HG03196 (cell line): ENCODE measurements at regions not wholly inside any gene's neighbourhood (a gene's known extent, or its start where the extent isn't known, plus 50 kb on each side); places are given as distances from the start of the nearest gene placed in this dataset.
A peak's percentile ranks its signal among the peaks of the same experiment; 100 is the strongest.

Experiments used
- ATAC-seq: cut with Tn5 transposase; IDR thresholded peaks from one replicate; pipeline ENCODE4 v1.9.1; 2021; ENCODE audit not compliant: unreplicated experiment

DNA sequence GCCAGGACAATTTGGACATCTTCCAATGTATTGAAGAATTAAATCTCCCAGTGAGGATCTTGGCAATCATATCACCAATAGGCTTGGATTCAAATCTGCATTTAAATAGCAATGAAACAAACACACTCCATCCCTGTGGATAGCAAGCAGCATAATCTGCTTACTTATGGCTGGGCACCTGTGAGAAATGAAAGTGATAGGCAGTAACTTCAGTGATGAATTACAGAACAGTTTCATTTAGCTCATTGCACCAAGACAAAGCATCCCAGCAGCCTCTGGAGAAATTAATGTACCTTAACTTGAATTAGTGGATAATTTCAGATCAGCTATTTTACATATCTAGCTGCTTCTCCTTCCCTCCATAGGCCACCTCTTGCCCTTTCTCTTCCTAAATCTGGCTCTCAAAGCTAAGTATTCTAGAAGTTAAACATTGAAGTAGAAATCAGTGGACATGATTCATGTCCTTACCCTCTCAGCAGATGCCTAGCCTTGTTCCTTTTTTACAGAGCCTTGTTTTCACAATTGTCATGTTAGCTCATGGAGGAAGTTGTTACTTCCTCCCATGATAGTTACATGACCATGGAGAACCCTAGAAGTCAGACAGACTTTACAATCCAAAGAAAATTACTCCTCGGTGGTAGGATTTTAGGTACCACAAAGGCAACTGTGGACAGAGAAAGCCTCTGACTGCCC is 88.5 kb upstream of the TACR1 start:
- peak; percentile 71 for ATAC-seq

DNA sequence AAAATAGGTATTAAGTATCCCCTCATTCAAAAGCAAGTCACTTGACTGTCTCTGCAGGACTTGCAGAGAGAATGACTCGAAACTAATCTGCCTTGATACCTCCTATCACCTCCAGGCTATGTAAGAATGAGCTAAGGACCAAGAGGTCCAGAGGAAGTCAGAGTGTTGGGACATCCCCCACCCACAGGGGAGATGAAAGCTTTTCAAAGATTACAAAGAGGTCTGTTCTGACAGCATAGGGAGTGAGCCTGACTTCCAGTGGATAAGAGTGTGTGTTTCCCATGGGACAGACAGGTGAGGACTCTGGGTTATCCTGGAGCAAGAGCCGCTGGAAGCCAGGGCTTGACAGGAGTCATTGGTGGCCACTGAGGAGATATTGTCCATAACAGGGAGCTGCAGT is 85.0 kb upstream of the TACR1 start:
- no peak for ATAC-seq

DNA sequence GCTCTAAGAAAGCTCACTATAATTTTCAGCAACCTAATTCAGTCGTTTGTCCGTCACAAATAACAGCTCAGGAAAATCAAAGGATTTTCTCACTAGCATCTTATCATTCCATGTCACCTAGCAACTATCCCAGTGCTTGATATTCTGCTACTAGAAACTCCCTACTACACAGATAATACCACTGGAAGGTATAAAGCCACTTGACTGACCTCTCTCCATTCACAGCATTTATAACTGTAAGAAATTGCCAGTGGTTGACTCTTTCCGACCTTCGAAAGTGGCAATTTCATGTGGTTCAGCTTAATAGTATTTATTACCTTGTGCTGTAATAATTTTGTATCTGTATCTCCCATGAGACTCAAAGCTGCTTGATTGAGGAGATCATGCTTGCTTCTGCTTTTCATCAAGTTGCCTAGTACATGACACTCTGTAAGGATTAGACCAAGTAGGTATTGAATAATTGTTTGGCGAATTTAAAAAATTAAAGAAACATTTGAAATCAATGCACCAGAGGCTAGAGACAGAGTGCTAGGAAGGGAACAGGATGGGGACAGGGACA is 79.6 kb upstream of the TACR1 start:
- no peak for ATAC-seq

DNA sequence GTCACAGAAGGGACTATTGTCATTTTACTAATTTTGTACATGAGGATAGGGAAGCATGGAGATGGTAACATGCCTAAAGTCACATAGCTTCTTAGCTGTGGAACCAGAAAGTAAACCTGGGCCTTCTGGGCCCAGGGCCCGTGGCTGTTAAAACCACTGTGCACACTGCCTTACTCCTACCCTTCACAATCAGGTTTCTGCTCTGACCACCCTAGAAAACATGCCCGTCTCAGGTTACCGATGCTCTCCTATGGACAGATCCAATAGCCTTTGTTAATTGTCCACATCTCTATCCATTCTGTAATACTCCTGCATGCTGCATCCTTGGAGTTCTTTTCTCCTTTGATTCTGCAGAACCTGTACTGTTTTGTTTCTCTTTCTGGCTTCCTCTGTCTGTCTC is 79.0 kb upstream of the TACR1 start:
- no peak for ATAC-seq

DNA sequence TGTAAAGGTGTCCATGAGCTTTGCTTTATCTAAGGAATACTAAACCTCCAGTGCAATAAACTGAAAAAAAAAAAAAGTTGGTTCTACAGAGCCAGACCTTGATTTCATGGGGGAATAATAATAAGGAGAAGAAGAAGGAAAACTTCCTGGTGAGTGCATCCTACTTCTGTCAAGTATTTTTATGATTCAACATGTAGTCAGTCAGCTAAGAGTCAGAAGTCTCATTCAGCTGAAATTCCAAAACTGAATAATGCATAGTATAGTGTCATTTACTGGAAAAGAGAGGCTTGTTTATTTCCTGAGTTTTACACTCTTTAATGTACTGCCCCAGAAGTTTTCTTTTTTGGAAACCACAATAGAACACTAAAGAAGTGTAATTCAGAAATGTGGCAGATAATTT is 77.8 kb upstream of the TACR1 start:
- no peak for ATAC-seq

DNA sequence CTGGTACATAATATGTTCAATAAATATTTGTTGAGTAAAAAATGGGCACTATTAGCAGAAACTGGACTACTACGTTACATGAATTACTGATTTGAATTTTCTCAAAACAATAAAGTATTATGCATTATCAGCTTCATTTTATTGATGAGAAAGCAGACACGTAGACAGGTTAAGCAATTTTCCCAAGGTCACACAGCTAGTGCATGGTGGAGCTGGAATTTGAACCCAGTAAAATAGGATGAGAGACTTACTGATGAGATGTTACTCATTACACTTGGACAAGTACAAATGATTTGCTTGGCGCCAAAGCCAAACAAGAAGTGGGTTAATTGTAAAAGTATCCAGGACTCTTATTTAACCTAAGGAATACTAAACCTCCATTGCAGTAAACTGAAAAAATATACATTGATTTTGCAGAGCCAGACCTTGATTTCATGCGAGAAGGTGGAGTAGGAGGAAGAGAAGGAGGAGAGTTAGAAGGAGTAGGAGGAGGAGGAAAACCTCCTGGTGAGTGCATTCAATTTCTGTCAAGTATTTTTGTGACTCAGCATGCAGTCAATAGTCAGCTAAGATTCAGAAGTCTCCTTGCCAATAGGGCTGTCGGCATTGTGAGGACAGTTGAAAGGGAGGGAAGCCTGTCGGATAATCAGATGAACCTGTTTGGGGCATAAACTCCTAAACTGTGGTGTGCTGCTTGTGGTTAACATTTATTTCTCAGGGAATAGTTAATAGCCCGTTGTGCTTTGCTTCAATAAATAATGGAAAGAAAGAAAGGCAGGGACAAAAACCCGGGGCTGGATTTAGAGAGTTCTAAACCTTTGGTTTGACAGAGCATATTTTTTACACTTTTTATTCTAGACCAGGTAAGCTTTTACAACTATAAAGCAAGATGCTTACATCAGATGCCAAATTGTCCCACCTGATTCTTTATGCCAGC is 77.0 kb upstream of the TACR1 start:
- ATAC-seq, result no peak

DNA sequence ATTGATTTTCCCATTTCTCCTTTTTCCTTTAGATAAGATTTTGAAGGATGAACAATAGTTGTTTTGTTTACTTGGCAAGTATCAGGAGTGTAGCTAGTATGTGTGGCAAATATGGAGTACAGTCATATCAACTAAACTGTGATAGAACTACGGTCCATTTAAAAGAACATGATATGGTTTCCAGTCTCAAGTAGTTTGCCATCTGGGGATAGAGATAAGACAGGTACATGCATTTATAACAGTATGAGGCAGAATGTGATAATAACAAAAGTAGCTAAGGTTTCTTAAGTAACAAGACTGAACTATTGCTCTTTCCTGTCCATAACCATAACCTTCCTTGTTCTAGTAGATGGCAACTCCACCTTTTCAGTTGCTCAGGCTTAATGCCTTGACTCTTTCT is 75.6 kb upstream of the TACR1 start:
- ATAC-seq, result no peak

DNA sequence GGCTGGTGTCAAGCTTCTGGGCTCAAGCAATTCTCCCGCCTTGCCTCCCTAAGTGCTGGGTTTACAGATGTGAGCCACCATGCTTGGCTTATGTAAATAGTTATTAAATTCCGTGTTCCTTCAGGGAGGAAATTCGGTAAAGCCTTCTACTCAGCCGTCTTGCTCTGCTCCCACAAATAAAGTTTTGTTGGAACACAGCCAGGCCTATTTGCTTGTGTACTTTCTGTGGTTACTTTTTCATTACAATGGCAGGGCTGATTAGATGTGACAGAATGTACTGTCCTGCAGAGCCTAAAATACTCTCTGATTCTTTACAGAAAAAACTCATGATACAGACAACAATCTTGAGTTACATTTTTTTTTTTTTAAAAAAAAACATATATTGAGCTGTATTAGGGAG is 68.8 kb upstream of the TACR1 start:
- ATAC-seq, result no peak

DNA sequence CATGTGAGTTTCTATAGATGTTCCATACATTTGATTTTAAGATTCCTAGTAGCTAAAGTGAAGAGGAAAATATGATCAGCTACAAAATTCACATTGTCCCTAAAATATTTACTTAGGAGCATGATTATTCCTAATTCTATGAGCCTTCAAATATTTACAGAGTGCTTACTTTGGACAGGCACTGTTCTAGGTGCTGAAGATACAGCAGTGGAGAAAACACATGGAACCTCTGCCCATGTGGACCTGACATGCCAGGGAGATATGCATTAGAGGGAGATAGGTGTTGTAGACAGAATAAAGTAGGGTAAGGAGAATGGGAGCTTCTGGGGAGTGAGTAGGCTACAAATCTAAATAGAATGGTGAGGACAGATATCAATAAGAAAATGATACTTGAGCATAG is 62.6 kb upstream of the TACR1 start:
- no peak for ATAC-seq

DNA sequence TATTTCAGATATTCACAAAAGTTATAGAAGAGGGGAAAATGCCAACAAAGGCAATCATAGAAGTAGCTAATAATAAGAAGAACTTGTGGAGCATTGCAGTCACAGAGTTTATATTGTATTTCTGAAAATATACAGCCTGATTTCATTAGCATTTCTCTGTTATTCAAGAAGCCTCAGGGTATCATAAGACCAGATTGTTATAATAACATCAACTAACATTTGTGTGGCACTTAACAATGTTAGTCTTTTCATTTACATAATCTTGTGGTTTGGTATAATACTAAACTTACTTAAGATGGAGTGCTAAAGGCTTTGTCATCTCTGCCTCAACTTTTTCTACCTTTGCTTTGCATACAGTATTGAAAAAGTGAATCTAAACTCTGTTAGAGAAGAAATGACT is 61.6 kb upstream of the TACR1 start:
- ATAC-seq, result no peak

DNA sequence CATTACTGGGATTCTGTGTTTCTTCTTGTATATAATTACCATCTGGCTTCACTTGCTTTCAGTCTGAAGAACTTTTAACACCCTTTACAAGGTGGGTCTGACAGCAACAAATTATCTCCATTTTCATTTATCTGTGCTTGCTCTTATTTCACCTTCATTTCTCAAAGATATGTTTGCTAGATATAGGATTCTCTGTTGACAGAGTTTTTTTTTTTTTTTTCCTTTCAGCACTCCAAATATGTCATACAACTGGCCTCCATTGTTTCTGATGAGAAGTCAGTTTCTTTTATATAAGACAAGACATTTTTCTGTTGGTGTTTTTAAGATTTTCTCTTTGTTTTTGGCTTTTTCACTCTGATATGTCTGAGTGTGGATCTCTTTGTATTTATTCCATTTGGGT is 59.3 kb upstream of the TACR1 start:
- no peak for ATAC-seq

DNA sequence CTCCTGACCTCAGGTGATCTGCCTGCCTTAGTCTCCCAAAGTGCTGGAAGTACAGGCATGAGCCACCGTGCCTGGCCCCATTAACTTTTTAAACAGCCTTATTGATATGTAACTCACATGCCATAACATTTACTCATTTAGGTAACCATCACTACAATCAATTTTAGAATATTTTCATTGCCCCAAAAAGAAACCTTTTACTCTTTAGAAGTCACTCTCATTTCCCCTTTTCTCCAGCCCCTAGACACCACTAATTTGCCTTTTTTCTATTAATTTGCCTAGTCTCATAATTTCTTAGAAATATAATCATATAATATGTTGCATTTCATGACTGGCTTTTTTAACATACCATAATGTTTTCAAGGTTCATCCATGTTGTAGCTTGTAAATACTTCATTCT is 57.2 kb upstream of the TACR1 start:
- ATAC-seq, result no peak

DNA sequence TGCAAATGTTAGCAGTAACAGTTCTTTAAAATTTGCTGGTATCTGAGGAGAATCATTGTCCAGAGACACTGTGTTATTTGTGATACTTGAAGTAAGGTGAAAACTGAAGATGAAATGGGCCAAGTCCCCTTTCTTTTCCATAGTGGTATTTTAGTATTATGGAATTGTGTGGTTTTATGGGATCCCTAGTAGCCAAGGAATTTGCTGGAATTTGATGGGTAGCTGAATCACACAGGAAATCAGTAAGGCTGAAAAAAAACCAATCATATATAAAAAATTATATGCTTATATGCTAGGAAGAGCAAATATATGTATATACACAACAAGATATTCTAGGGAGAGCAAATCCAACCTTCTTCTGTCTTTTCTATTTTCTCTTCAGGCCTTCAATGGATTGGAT is 54.2 kb upstream of the TACR1 start:
- ATAC-seq, result no peak

DNA sequence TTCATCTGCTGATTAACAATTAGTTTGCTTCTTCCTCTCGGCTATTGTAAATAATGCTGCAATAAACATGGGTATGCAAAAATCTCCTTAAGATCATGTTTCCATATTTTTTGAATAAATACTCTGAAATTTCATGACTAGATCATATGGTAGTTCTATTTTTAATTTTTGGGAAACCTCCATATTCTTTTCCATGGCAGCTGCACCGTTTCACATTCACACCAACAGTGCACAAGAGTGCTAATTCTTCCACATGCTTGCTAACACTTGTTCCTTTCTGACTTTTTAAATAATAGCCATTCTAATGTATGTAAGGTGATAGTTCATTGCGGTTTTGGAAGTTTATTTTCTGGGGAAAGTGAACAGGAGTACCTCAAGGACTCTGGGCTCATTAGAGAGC is 52.6 kb upstream of the TACR1 start:
- no peak for ATAC-seq
